Endothelial cell (in vitro differentiated cells): ENCODE measurements at regions not wholly inside any gene's neighbourhood (a gene's known extent, or its start where the extent isn't known, plus 50 kb on each side); places are given as distances from the start of the nearest gene placed in this dataset.

Source experiments
- DNase-seq: peaks from one replicate; pipeline ENCODE4 v3.0.0; 2021; ENCODE audit warnings: low spot score
- H3K27ac Mint-ChIP-seq: one replicate; pipeline ENCODE4 v1.8.0; 2021; ENCODE audit warnings: mixed read lengths, inconsistent platforms; ENCODE audit not compliant: unreplicated experiment
- H3K27me3 Mint-ChIP-seq: one replicate; pipeline ENCODE4 v1.8.0; 2021; ENCODE audit warnings: mild to moderate bottlenecking, moderate library complexity, mixed read lengths, inconsistent platforms; ENCODE audit not compliant: unreplicated experiment
- H3K36me3 Mint-ChIP-seq: one replicate; pipeline ENCODE4 v1.8.0; 2021; ENCODE audit warnings: mild to moderate bottlenecking, low read depth, mixed read lengths, inconsistent platforms; ENCODE audit not compliant: unreplicated experiment
- H3K4me1 Mint-ChIP-seq: one replicate; pipeline ENCODE4 v1.8.0; 2021; ENCODE audit warnings: mild to moderate bottlenecking, mixed read lengths, inconsistent platforms; ENCODE audit not compliant: unreplicated experiment
- H3K4me3 Mint-ChIP-seq: one replicate; pipeline ENCODE4 v1.8.0; 2021; ENCODE audit warnings: mild to moderate bottlenecking, mixed read lengths, inconsistent platforms; ENCODE audit not compliant: unreplicated experiment
- H3K9me3 Mint-ChIP-seq: one replicate; pipeline ENCODE4 v1.8.0; 2021; ENCODE audit warnings: mixed read lengths, inconsistent platforms; ENCODE audit not compliant: unreplicated experiment
- CTCF ChIP-seq: fragments of 200-600 bp; sonication (generic); IDR thresholded peaks from one replicate; pipeline ENCODE4 v1.5.0; 2021; ENCODE audit warnings: antibody characterized with exemption; ENCODE audit not compliant: unreplicated experiment

DNA sequence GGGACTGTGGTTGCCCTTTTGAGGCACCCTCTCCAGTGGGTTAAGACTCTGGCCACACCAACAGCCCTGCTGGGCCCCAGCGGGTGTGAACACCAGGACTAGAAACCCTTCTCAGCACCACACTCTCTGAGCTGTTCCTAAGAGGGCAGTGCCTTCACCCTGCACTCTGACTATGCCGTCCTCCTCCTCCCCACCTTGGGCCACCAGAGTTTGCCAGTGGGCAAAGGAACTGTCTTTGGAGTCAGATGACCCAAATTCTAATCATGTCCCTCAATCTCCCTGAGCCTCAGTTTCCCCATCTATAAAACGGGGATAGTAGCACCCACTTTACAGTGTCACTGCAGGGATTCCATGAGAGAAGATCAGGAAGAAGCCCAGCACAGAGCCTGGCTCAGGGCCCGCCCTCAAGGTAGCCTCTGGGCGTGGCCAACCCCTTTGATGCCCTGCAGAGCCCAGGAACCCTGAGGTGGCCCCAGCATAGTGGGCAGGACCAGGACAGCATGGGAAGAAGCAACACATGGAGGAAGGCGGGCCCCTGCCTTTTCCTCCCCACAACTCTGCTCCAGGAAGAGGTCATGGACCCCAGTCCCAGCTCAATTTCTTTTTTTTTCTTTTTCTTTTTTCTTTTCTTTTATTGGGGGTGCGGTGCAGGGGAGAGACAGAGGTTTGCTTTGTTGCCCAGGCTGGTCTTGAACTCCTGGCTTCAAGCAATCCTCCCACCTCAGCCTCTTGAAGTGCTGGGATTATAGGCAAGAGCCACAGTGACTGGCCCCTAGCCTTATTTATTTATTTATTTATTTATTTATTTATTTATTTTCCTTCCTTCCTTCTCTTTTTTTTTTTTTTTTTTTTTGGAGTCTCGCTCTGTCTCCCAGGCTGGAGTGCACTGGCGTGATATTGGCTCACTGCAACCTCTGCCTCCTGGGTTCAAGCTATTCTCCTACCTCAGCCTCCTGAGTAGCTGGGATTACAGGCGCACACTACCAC, 115.7 kb upstream of the LINGO1 start:
- Mint-ChIP-seq H3K4me1 (peaks cover 2% of the 10 kb centered on the region), H3K27me3 (peaks cover 6% of the 10 kb centered on the region), H3K27ac (no peak overlapping the region), H3K4me3 (no peak overlapping the region), H3K9me3 (no peaks in the 10 kb centered on the region), H3K36me3 (no peaks in the 10 kb centered on the region)
- no peak for DNase-seq
- no peak for TF ChIP-seq CTCF

DNA sequence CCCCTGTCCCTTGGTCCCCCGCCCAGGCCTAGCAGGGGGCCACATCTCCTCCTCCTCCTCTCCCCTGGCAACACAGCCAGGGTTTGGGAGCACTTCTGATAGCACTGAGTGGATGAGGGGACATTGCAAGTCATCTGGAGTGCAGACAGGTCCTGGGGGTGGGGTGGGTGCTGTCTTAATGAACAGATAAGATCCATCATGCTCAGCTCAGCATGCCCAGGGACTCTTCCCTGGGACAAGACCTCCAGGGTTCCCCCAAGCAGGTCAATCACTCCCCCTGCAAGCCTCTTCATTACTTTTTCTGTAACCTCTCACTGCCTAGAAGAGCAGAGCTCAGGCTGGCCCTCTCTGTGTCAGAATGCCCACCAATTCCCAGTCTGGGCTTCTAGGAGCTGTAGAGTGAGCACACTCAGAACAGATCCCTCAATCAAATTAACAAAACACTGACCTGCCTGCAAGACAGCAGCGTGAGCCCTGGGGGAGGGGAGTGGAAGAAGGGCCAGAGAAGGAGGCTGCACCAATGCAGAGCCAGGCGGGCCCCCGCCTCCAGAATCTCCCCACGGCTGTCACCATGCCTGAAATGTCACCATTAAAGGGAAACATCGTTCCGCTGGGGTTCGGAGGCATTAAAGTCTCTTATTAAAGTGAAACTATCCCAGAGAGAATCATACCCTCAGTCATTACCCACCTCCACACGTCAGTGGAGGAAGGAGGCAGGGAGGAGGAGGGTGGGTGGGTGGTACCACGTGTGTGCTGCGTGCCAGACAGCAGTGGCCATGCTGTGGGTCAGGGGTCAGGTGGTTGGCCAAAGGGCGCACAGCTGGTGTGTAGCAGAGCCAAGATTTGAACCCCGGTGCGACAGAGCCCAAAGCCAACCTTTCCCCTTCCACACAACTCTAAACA, 114.7 kb upstream of the LINGO1 start:
- no peak for DNase-seq
- H3K27me3 Mint-ChIP-seq: peaks cover 6% of the 10 kb centered on the region
- H3K27ac Mint-ChIP-seq: no peak overlapping the region
- H3K9me3 Mint-ChIP-seq: no peaks in the 10 kb centered on the region
- H3K4me1 Mint-ChIP-seq: peaks cover 2% of the 10 kb centered on the region
- no peaks in the 10 kb centered on the region for H3K36me3 Mint-ChIP-seq
- TF ChIP-seq CTCF: no peak
- H3K4me3 Mint-ChIP-seq: no peak overlapping the region

DNA sequence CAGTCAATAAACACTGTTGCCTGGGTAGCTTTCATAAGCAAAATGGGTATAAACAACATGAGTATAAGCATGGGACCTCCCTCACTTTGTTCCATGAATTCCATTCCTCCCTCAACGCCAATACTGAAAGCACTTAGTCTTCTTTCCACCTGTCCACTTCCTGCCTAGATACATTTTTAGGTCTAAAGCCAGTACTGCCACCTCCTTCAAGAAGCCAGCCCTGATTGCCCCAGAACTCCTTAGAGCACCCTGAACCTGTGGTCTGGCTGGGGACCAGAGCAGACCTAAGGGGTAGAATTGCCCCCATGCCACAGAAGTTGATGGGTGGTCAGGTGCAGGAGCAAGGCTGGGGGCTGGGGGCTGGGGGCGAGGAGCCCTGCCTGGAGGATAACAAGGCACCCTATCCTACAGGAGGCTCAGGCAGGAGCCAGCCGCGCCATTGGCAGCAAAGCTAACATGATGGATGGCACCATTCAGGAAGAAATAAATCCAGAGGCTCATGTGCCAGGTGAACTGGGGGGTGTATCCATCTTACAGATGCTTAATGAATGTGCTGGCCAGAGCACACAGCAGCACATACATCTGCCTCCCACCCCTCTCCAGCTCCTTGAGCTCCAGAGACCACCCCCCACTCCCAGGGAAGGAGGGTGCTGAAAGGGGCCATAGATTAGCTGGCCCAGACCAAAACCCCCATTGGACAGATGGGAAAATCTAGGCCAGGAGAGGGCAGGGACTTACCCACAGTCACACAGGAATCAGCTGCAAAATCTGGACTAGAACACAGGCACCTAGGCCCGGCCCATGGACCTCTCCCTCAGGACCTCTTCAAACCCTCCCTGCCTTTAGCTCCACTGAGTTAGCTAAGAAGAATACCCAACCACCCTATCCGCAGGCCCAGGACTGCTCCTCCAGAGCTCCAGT, 113.8 kb upstream of the LINGO1 start:
- Mint-ChIP-seq H3K27me3 (peaks cover 6% of the 10 kb centered on the region), H3K36me3 (no peaks in the 10 kb centered on the region), H3K4me1 (peaks cover 2% of the 10 kb centered on the region), H3K27ac (no peak overlapping the region), H3K9me3 (no peaks in the 10 kb centered on the region), H3K4me3 (no peak overlapping the region)
- no peak for DNase-seq
- no peak for TF ChIP-seq CTCF

DNA sequence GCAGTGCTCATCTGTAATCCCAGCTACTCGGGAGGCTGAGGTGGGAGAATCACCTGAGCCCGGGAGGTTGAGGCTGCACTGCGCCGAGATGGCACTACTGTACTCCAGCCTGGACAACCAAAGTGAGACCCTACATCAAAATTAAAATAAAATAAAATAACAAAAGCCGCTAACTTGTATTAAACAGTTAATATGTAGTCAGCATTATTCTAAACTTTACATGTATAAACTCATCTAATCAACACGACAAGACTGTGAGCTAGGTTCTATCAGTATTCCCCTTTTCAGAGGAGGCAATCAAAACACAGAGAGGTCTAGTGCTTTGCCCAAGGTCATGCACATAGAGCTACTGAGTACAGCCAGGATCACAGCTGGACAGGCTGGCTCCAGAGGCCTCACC, 111.7 kb upstream of the LINGO1 start:
- H3K27ac Mint-ChIP-seq: no peak overlapping the region
- no peak for TF ChIP-seq CTCF
- peaks cover 9% of the 10 kb centered on the region for H3K4me1 Mint-ChIP-seq
- DNase-seq: no peak
- H3K36me3 Mint-ChIP-seq: no peaks in the 10 kb centered on the region
- no peaks in the 10 kb centered on the region for H3K9me3 Mint-ChIP-seq
- H3K27me3 Mint-ChIP-seq: peaks cover 6% of the 10 kb centered on the region
- H3K4me3 Mint-ChIP-seq: no peak overlapping the region
